Cardiac muscle cell (in vitro differentiated cells and primary cell): ENCODE measurements at regions not wholly inside any gene's neighbourhood (a gene's known extent, or its start where the extent isn't known, plus 50 kb on each side); places are given as distances from the start of the nearest gene placed in this dataset.

Source experiments
- DNase-seq, 2 donors: peaks; one replicate each; pipeline versions ENCODE4 v3.0.0 to v3.0.0-alpha.2; 2010 to 2017; ENCODE audit warnings: low read depth in 1 of 2, low spot score in 1 of 2
- H3K27ac ChIP-seq: fragments of 200-600 bp; sonication (generic); 2 replicates; pipeline ENCODE4 v1.5.1; 2016
- H3K27me3 ChIP-seq: fragments of 200-600 bp; sonication (generic); 2 replicates; pipeline ENCODE4 v1.6.0; 2016; ENCODE audit warnings: control low read depth
- H3K36me3 ChIP-seq: fragments of 200-600 bp; sonication (generic); 2 replicates; pipeline ENCODE4 v1.5.1; 2016; ENCODE audit warnings: control low read depth
- H3K4me1 ChIP-seq: fragments of 200-600 bp; sonication (generic); 2 replicates; pipeline ENCODE4 v1.8.1; 2017; ENCODE audit warnings: low read depth, mild to moderate bottlenecking, mixed run types
- H3K4me3 ChIP-seq: fragments of 200-600 bp; sonication (generic); 2 replicates; pipeline ENCODE4 v1.5.1; 2016; ENCODE audit warnings: mild to moderate bottlenecking
- H3K9me3 ChIP-seq: fragments of 200-600 bp; sonication (generic); 2 replicates; pipeline ENCODE4 v1.5.1; 2017; ENCODE audit warnings: low read depth, mild to moderate bottlenecking, control low read depth
- CTCF ChIP-seq: IDR thresholded peaks from 2 replicates; pipeline ENCODE4 v1.5.1; 2012; ENCODE audit warnings: low read depth, mild to moderate bottlenecking, low read length

GRCh38 chr14:56874375-56874774 lies 64.1 kb upstream of the OTX2 start:
- no peak for TF ChIP-seq CTCF
- H3K4me1 ChIP-seq, result no peaks in the 10 kb centered on the region
- H3K4me3 ChIP-seq, result no peak overlapping the region
- H3K9me3 ChIP-seq, result no peaks in the 10 kb centered on the region
- no peak overlapping the region for H3K27ac ChIP-seq
- no peaks in the 10 kb centered on the region for H3K36me3 ChIP-seq
- peak in 1 of 2 donors; percentile 48 for DNase-seq
- H3K27me3 ChIP-seq, result peaks cover 4% of the 10 kb centered on the region

GRCh38 chr14:56870336-56870735 lies 60.1 kb upstream of the OTX2 start:
- Histone ChIP-seq H3K4me3 (no peak overlapping the region), H3K9me3 (no peaks in the 10 kb centered on the region), H3K27ac (no peak overlapping the region), H3K27me3 (no peaks in the 10 kb centered on the region), H3K4me1 (no peaks in the 10 kb centered on the region), H3K36me3 (no peaks in the 10 kb centered on the region)
- DNase-seq, result no peak
- TF ChIP-seq CTCF, result no peak

GRCh38 chr14:56868660-56869059 lies 58.4 kb upstream of the OTX2 start:
- H3K4me1 ChIP-seq, result no peaks in the 10 kb centered on the region
- H3K27me3 ChIP-seq, result no peaks in the 10 kb centered on the region
- H3K9me3 ChIP-seq, result no peaks in the 10 kb centered on the region
- no peak overlapping the region for H3K27ac ChIP-seq
- TF ChIP-seq CTCF, result no peak
- no peaks in the 10 kb centered on the region for H3K36me3 ChIP-seq
- no peak for DNase-seq
- no peak overlapping the region for H3K4me3 ChIP-seq

GRCh38 chr14:56862836-56863235 lies 52.6 kb upstream of the OTX2 start:
- no peaks in the 10 kb centered on the region for H3K9me3 ChIP-seq
- no peak overlapping the region for H3K27ac ChIP-seq
- H3K4me3 ChIP-seq, result no peak overlapping the region
- H3K36me3 ChIP-seq, result no peaks in the 10 kb centered on the region
- no peaks in the 10 kb centered on the region for H3K4me1 ChIP-seq
- DNase-seq, result no peak
- no peaks in the 10 kb centered on the region for H3K27me3 ChIP-seq
- TF ChIP-seq CTCF, result no peak

- H3K4me3 ChIP-seq, result no peak overlapping the region
- TF ChIP-seq CTCF, result no peak
- no peak overlapping the region for H3K27ac ChIP-seq
- no peaks in the 10 kb centered on the region for H3K27me3 ChIP-seq
- H3K36me3 ChIP-seq, result no peaks in the 10 kb centered on the region
- H3K4me1 ChIP-seq, result no peaks in the 10 kb centered on the region
- DNase-seq, result no peak
- no peaks in the 10 kb centered on the region for H3K9me3 ChIP-seq
Measured at GRCh38 chr14:56860441-56860840, 50.2 kb upstream of the OTX2 start.
